Stimulated activated CD8-positive, alpha-beta memory T cell treated with anti-CD3 and anti-CD28 coated beads, Interleukin-7, amount 100 ng/mL, for 48 hours (primary cell): ENCODE measurements at regions not wholly inside any gene's neighbourhood (a gene's known extent, or its start where the extent isn't known, plus 50 kb on each side); places are given as distances from the start of the nearest gene placed in this dataset.

Experiments used
- DNase-seq, 2 donors: peaks; one replicate each; pipeline ENCODE4 v3.0.0-alpha.2; 2020; ENCODE audit warnings: low read depth in 1 of 2; ENCODE audit errors: extremely low read depth in 1 of 2

- DNase-seq = no peak
These were observed 291.4 kb downstream of the KLF6 start for GRCh38 chr10:3493621-3494020.

GRCh38 chr10:3491571-3491970 is 293.4 kb downstream of the KLF6 start:
- DNase-seq = no peak

GRCh38 chr10:3487228-3487627 is 297.8 kb downstream of the KLF6 start:
- DNase-seq = no peak

GRCh38 chr10:3486346-3487065 is 298.5 kb downstream of the KLF6 start:
- no peak for DNase-seq

GRCh38 chr10:3485057-3485686 is 299.8 kb downstream of the KLF6 start:
- no peak for DNase-seq

- DNase-seq = no peak
These were observed 300.5 kb downstream of the KLF6 start for GRCh38 chr10:3484306-3485056.

GRCh38 chr10:3482200-3482993 is 302.6 kb downstream of the KLF6 start:
- no peak for DNase-seq

GRCh38 chr10:3481496-3481895 is 303.5 kb downstream of the KLF6 start:
- no peak for DNase-seq

- no peak for DNase-seq
These were observed 304.1 kb downstream of the KLF6 start for GRCh38 chr10:3480990-3481315.

GRCh38 chr10:3480281-3480989 is 304.6 kb downstream of the KLF6 start:
- no peak for DNase-seq

- no peak for DNase-seq
These were observed 306.2 kb upstream of the PITRM1 start for GRCh38 chr10:3478632-3479240.

GRCh38 chr10:3478153-3478552 is 305.6 kb upstream of the PITRM1 start:
- DNase-seq = no peak

GRCh38 chr10:3477683-3478082 is 305.1 kb upstream of the PITRM1 start:
- no peak for DNase-seq

GRCh38 chr10:3476640-3477448 is 304.3 kb upstream of the PITRM1 start:
- no peak for DNase-seq

GRCh38 chr10:3476186-3476585 is 303.6 kb upstream of the PITRM1 start:
- DNase-seq = no peak

GRCh38 chr10:3475367-3475766 is 302.8 kb upstream of the PITRM1 start:
- no peak for DNase-seq

- DNase-seq = no peak
These were observed 301.7 kb upstream of the PITRM1 start for GRCh38 chr10:3474266-3474665.

GRCh38 chr10:3473271-3473670 is 300.7 kb upstream of the PITRM1 start:
- no peak for DNase-seq

GRCh38 chr10:3472287-3473051 is 299.9 kb upstream of the PITRM1 start:
- DNase-seq = no peak
